Activated naive CD4-positive, alpha-beta T cell treated with anti-CD3 and anti-CD28 coated beads for 36 hours (primary cell): ENCODE measurements at regions not wholly inside any gene's neighbourhood (a gene's known extent, or its start where the extent isn't known, plus 50 kb on each side); places are given as distances from the start of the nearest gene placed in this dataset.

Experiments used
- CTCF ChIA-PET: fragments of 350-600 bp; sonication (Branson Sonifier 250); formaldehyde crosslinking; loops from one replicate; lab custom pipeline; 2021; ENCODE audit warnings: antibody characterized with exemption; lab: Charles Lee
- DNase-seq: peaks from one replicate; pipeline ENCODE4 v3.0.0-alpha.2; 2020
- H3K27ac Mint-ChIP-seq: one replicate; pipeline ENCODE4 v1.8.0; 2021; ENCODE audit warnings: mild to moderate bottlenecking, mixed read lengths
- H3K27me3 Mint-ChIP-seq: one replicate; pipeline ENCODE4 v1.8.0; 2021; ENCODE audit warnings: low read depth, mixed read lengths
- H3K36me3 Mint-ChIP-seq: one replicate; pipeline ENCODE4 v1.8.0; 2021; ENCODE audit warnings: low read depth, mixed read lengths
- H3K4me1 Mint-ChIP-seq: one replicate; pipeline ENCODE4 v1.8.0; 2021; ENCODE audit warnings: low read depth, mixed read lengths
- H3K4me3 Mint-ChIP-seq: one replicate; pipeline ENCODE4 v1.8.0; 2021; ENCODE audit warnings: mild to moderate bottlenecking, moderate library complexity, mixed read lengths
- H3K9me3 Mint-ChIP-seq: one replicate; pipeline ENCODE4 v1.8.0; 2021; ENCODE audit warnings: mixed read lengths
- intact Hi-C: fragments of 100-400 bp; cut with micrococcal nuclease; formaldehyde crosslinking; loops from one replicate; pipeline ENCODE4 v1.15.1; 2023

DNA sequence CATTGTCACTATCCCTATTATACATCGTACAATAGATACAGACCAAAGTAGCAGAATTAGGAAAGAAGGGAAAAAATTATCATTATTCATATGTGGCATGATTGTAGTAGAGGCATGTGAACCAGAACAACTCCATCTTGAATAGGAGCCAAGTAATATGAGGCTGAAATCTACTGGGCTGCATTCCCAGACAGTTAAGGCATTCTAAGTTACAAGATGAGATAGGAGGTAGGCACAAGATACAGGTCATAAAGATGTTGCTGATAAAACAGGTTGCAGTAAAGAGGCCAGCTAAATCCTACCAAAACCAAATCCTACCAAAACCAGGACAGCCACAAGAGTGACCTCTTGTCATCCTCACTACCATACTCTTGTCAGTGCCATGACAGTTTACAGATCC lies 1035.4 kb upstream of the SEMA6D start:
- H3K4me3 Mint-ChIP-seq, result no peak overlapping the region
- no peak overlapping the region for H3K27ac Mint-ChIP-seq
- H3K4me1 Mint-ChIP-seq, result no peaks in the 10 kb centered on the region
- CTCF ChIA-PET, result no interaction called here
- H3K9me3 Mint-ChIP-seq, result peaks cover 1% of the 10 kb centered on the region
- intact Hi-C loops, result no loop called here
- no peaks in the 10 kb centered on the region for H3K36me3 Mint-ChIP-seq
- no peak for DNase-seq
- H3K27me3 Mint-ChIP-seq, result no peaks in the 10 kb centered on the region

DNA sequence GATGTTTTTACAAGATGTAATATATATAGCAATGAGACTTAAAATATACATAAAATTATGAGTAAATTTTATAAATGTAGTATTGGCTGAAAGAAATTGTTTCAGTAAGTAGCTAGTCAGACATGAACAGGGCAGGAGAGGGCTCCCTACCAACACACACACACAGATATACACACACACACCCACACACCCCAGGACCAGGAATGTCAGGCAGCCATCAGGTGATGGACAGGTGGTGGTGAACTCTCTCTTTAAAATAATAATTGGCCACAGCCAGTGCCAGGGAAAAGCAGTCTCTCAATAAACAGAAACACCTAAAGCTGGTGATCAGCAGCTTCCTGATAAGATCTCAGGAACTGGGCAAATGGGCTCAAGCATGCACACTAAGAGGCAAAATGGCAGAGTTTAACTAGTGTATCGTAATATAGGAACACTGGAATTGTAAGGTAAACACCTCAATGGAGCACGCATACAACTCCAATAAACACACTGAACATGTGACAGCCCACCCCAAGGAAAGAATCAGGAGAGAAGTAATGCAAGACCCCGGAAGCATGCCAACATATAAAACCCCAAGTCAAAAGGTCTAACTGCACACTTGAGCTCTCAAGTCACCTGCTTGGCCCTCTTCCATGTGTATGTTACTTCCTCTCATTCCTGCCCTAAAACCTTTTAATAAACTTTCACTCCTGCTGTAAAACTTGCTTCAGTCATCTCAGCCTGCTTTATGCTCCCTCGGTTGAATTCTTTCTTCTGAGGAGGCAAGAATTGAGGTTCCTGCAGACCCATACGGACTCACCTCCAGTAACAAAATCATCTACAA lies 1034.1 kb upstream of the SEMA6D start:
- Mint-ChIP-seq H3K27ac (no peak overlapping the region), H3K4me3 (no peak overlapping the region), H3K9me3 (peaks cover 1% of the 10 kb centered on the region), H3K4me1 (no peaks in the 10 kb centered on the region), H3K27me3 (peaks cover under 1% of the 10 kb centered on the region), H3K36me3 (no peaks in the 10 kb centered on the region)
- intact Hi-C loops, result no loop called here
- CTCF ChIA-PET, result no interaction called here
- no peak for DNase-seq

DNA sequence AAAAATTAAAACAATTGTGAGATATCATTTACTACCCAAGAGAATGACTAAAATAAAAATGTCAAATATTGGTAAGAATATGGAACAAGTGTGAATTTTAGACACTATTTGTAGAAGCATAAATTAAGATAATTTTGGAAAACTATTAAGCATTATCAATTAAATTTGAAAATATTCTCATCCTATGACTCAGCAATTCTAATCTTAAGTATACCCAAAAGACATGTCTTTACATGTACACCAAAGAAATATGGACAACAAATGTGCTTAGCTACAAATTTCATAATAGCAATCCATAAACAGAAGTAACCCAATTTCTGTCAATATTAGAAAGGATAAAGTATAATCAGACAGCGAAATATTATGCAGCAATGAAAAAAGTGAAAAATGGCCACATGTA lies 1032.2 kb upstream of the SEMA6D start:
- CTCF ChIA-PET, result no interaction called here
- Mint-ChIP-seq H3K4me3 (no peak overlapping the region), H3K27ac (no peak overlapping the region), H3K4me1 (no peaks in the 10 kb centered on the region), H3K9me3 (no peaks in the 10 kb centered on the region), H3K36me3 (no peaks in the 10 kb centered on the region), H3K27me3 (peaks cover 2% of the 10 kb centered on the region)
- intact Hi-C loops, result no loop called here
- DNase-seq, result no peak

DNA sequence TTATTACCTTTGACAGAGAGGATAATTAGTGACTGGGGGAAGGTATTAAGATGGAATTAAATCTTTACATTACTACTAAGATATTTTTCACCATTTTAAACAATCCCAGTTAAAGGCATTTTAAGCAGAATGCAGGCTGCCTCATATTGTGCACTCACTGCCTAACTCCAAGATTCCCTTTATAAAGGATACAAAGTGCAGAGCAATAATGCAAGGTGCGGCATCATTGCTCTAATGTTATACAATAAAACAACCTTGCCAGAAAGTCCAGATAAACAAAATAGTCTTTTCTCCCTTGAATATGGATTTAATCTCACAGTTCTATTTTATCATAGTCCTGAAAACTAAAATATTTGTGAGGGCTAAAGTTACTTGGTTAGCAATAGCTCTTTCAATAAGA lies 1031.6 kb upstream of the SEMA6D start:
- H3K4me1 Mint-ChIP-seq, result no peaks in the 10 kb centered on the region
- H3K27ac Mint-ChIP-seq, result no peak overlapping the region
- H3K9me3 Mint-ChIP-seq, result no peaks in the 10 kb centered on the region
- no peaks in the 10 kb centered on the region for H3K36me3 Mint-ChIP-seq
- CTCF ChIA-PET, result no interaction called here
- peaks cover 2% of the 10 kb centered on the region for H3K27me3 Mint-ChIP-seq
- no peak overlapping the region for H3K4me3 Mint-ChIP-seq
- intact Hi-C loops, result no loop called here
- no peak for DNase-seq

DNA sequence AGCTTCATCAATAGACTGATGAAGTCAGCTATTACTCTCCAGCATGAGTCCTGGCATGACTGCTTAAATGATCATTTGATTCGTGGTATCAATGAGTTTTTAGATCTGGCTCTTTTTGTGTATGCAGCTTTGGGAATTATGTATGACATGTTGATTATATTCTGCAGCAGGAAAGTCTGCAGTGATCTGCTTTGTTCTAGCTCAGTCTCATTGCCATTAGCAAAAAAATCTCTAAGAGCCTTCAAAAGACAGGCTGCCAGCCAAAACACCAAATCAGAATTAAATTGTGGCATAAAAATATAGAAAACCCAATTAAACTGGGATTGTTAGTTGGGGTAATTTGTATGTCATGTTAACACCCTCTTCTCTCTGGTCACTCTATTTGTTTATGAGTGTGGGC lies 1021.0 kb upstream of the SEMA6D start:
- CTCF ChIA-PET, result interaction anchor here (0.8 kb wide), 1 partner anchor 311 kb away, joined by 4 read pairs; no protein-coding TSS in a partner anchor
- H3K4me1 Mint-ChIP-seq, result no peaks in the 10 kb centered on the region

DNA sequence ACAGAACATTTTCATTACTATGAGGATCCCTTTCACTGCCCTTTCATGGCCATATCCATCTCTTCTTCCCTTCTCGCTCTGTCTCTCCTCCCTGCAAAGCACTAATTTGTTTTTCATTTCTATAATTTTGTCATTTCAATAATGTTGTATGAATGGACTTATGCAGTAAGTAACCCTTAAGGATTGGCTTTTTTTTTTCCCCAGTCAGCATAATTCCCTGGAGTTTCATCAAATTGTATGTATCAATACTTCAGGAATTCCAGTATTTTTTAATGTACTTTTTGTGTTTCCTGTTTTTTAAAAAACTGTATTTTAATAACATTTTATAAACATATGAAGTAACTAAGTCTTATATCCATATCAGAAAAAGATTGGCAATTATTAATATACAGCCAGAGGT lies 1016.0 kb upstream of the SEMA6D start:
- intact Hi-C loops, result no loop called here
- DNase-seq, result no peak
- H3K4me3 Mint-ChIP-seq, result no peak overlapping the region
- no peaks in the 10 kb centered on the region for H3K36me3 Mint-ChIP-seq
- CTCF ChIA-PET, result no interaction called here
- no peaks in the 10 kb centered on the region for H3K4me1 Mint-ChIP-seq
- no peaks in the 10 kb centered on the region for H3K27me3 Mint-ChIP-seq
- H3K27ac Mint-ChIP-seq, result no peak overlapping the region
- H3K9me3 Mint-ChIP-seq, result no peaks in the 10 kb centered on the region

More for the DNA sequence above, 1021.0 kb upstream of the SEMA6D start:
- Mint-ChIP-seq H3K36me3 (no peaks in the 10 kb centered on the region), H3K4me3 (no peak overlapping the region), H3K27me3 (no peaks in the 10 kb centered on the region), H3K9me3 (peaks cover 3% of the 10 kb centered on the region), H3K27ac (no peak overlapping the region)
- DNase-seq, result no peak
- intact Hi-C loops, result no loop called here

DNA sequence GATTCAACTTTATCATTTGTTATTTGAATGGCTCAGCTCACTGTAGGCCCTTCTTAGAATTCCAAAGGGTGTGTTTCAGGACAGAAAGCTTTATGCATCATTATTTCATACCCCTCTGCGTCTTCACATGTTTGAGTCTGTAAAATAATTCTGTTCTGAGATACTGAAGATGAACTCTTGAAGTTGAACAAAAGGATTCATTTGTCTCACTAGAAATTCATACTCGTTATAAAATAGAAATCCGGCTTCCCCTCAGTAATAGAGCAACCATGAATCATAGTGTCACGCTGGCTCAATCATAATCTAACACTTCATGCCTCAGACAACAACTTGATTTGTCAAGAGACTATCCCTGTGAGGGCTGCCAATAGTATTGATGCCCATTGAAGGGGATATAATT lies 1015.4 kb upstream of the SEMA6D start:
- no peaks in the 10 kb centered on the region for H3K27me3 Mint-ChIP-seq
- H3K27ac Mint-ChIP-seq, result no peak overlapping the region
- CTCF ChIA-PET, result no interaction called here
- no peak overlapping the region for H3K4me3 Mint-ChIP-seq
- H3K4me1 Mint-ChIP-seq, result no peaks in the 10 kb centered on the region
- no peak for DNase-seq
- peaks cover 2% of the 10 kb centered on the region for H3K9me3 Mint-ChIP-seq
- H3K36me3 Mint-ChIP-seq, result no peaks in the 10 kb centered on the region
- intact Hi-C loops, result no loop called here

DNA sequence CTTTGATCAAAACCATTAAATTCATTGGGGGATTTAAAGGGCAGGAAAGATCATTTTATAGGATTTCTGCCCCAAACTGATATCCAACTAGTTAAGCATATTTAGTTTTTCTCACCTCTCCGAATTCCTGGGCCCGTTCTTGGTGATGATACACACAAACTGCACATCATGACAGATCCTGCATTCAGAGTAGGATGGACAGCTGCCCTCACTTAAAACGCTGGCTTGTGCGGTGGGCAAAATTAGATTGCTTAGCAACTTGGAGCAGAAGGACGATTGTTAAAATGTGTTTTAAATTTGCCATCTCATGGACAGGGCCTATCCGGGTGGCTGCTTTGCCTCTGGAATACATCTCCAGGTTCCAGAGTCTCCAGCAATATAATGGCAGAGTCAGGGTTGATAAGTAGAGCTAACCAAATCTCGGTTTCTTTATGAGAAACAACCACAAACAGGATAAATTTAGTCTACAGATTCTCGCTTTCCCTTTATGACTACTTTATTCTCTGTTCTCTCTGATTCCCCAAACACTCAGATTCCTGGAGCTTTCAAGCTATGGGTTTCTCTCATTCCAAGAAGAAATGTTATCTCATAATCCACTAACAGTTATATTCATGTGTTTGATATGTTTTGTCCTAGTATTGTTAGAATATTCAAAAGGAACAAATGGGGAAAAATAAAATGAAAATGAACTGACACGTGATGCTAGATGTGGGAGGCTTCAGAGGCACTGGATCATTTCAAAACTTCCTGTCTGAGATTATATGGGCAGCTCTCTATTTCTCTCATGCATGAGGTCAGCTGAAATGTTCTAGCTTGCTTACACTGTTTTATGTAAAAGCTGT lies 1014.1 kb upstream of the SEMA6D start:
- H3K9me3 Mint-ChIP-seq, result peaks cover 2% of the 10 kb centered on the region
- no peak for DNase-seq
- H3K4me3 Mint-ChIP-seq, result no peak overlapping the region
- no peaks in the 10 kb centered on the region for H3K4me1 Mint-ChIP-seq
- H3K27me3 Mint-ChIP-seq, result no peaks in the 10 kb centered on the region
- intact Hi-C loops, result no loop called here
- no peaks in the 10 kb centered on the region for H3K36me3 Mint-ChIP-seq
- no peak overlapping the region for H3K27ac Mint-ChIP-seq
- CTCF ChIA-PET, result no interaction called here

DNA sequence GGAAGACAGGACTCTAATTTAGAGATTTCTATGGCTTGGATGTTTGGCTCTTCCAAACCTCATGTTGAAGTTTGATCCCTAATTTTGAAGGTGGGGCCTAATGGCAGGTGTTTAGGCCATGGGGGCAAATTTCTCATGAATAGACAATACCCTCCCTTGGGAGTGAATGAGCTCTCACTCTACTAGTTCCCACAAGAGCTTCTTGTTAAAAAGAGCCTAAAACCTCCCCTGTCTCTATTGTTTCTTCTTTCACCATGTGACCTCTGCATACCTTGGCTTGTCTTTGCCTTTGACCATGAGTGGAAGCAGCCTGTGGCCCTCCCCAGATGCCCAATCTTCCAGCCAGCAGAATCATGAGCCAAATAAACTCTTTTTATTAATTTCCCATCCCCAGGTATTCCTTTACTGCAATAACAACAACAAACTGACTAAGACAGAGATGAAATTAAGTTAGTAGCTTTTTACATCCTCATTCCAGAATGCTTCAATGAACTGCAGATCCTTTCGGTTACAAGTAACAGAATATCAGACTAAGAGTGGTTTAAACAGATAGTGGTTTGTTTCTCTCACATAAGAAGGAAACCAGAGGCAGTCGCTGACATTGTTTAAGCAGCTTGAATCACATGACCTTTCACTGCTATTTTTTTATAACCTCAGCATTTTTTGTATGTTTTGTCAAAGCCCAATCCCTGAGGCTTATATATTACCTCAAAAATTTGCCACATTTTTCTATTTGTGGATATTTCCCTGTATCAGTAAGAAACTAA lies 1013.3 kb upstream of the SEMA6D start:
- Mint-ChIP-seq H3K9me3 (peaks cover 2% of the 10 kb centered on the region), H3K27ac (no peak overlapping the region), H3K36me3 (no peaks in the 10 kb centered on the region), H3K27me3 (no peaks in the 10 kb centered on the region), H3K4me1 (no peaks in the 10 kb centered on the region), H3K4me3 (no peak overlapping the region)
- intact Hi-C loops, result no loop called here
- no peak for DNase-seq
- CTCF ChIA-PET, result no interaction called here

DNA sequence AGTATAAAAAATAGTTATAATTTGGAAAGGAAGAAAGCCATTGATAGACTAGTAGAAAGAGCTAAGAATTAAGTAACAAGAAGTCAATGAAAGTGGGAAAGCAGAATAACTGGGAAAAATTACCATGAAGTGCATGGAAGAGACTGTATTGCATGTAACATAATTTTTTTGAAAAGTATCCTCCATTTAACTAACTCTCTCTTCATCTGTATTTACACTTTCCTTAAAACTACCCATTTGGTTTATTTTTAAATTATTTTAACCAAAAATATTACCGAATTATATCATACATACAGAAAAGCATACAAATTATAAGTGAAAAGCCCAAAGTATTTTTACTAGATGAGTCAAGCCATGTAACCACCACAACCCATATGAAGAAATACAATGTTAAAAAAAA lies 1009.9 kb upstream of the SEMA6D start:
- no peak for DNase-seq
- H3K4me3 Mint-ChIP-seq, result no peak overlapping the region
- H3K36me3 Mint-ChIP-seq, result no peaks in the 10 kb centered on the region
- CTCF ChIA-PET, result no interaction called here
- no peaks in the 10 kb centered on the region for H3K27me3 Mint-ChIP-seq
- no peaks in the 10 kb centered on the region for H3K4me1 Mint-ChIP-seq
- intact Hi-C loops, result no loop called here
- H3K27ac Mint-ChIP-seq, result no peak overlapping the region
- peaks cover 4% of the 10 kb centered on the region for H3K9me3 Mint-ChIP-seq

DNA sequence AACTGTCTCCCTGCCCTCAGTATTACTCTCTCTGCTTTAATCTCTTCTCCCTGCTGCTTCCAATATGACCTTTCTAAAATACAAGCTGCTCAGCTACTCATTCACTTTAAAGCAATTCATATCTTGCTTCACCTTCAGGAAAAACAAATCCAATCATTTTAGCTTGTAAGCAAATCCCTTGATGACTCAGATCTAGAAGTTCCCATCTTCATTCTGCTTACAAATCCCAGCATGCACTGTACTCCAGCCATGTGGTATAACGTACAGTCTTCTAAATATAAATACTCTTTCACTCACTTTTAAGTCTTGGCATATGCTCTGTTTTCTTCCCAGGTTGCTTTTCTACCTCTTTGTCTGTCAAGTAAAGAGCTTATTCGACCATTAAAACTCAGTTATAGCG lies 1009.1 kb upstream of the SEMA6D start:
- no peaks in the 10 kb centered on the region for H3K36me3 Mint-ChIP-seq

DNA sequence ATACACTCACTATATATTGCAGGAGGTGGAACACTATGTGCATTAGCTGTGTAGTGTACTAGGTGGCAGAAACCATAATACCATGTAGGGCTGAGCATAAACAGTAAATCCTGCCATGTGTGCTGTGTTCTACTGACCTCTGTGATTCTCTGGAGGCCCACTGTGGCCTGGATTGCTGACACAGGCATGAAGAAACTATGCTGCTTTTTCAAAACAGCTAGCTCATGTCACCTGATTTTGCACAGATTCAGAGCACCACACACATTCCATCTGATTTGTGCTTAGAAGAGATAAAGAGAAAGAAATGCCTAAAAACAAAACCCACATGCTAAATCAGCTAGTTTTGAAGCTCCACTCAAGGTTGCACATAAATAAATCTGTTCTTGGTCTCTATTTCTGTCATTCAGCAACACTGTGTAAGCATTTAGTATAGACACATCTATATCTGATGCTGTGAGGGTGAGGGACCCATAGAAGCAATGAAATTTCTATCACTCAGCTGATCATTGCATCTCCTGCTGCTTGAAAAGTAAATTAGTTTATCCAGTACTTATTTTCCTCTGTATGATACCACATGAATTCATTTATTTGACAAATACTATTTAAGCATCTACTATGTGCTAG lies 1007.7 kb upstream of the SEMA6D start:
- intact Hi-C loops, result no loop called here
- CTCF ChIA-PET, result no interaction called here
- Mint-ChIP-seq H3K27me3 (no peaks in the 10 kb centered on the region), H3K27ac (no peak overlapping the region), H3K4me3 (no peak overlapping the region), H3K4me1 (no peaks in the 10 kb centered on the region), H3K9me3 (peaks cover 4% of the 10 kb centered on the region), H3K36me3 (no peaks in the 10 kb centered on the region)
- DNase-seq, result no peak

More for the DNA sequence above, 1009.1 kb upstream of the SEMA6D start:
- no peak for DNase-seq
- H3K27me3 Mint-ChIP-seq, result no peaks in the 10 kb centered on the region
- CTCF ChIA-PET, result no interaction called here
- H3K27ac Mint-ChIP-seq, result no peak overlapping the region
- intact Hi-C loops, result no loop called here
- H3K9me3 Mint-ChIP-seq, result peaks cover 4% of the 10 kb centered on the region
- H3K4me1 Mint-ChIP-seq, result no peaks in the 10 kb centered on the region
- no peak overlapping the region for H3K4me3 Mint-ChIP-seq
